Putamen (tissue), 1 donor: ENCODE measurements at regions not wholly inside any gene's neighbourhood (a gene's known extent, or its start where the extent isn't known, plus 50 kb on each side); places are given as distances from the start of the nearest gene placed in this dataset.
"Not testable (repeated sequence)": the region's sequence is repeated elsewhere in the genome, so short reads cannot be mapped to it uniquely, and the experiment has no call there.

ENCODE experiments used
- DNase-seq: peaks from one replicate; pipeline ENCODE4 v3.0.0-alpha.2; 2016; ENCODE audit warnings: low spot score

DNA sequence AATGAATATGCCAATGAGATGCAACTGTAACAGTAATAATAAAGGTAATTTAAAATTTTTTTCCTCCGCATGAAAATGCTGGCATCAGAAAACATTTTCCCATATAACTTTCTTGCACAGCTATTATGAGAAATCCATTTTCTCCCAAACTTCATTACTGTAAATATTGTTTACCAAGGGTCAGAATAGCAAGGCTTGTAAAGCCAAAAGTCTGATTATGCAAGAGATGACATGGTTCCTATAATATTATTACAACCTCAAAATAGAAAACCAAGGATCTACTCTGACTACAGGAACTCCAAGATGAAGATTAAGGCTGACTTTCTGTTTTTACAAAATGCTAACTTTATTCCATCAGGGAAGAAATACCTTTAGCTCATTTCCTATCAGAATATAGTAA is 162.7 kb upstream of the CDK1 start:
- DNase-seq: no peak

DNA sequence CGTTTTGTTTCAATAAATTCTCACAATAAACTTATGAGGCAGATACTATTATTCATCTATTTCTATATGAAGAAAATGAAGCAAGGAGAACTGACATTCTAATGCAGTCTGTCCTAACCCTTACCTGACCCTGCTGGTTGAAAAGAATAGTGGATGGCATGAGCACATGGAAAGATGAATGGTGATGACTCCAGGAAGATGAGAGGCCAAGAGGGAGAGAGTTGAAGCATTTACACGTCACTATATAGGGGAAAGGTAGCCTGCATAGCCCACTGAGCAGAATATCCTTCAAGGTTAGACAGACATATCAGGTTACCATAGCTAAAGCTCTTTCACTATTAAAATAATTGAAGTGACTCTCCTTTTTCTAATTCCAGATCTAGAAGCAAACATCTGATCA is 163.9 kb upstream of the CDK1 start:
- DNase-seq: no peak

DNA sequence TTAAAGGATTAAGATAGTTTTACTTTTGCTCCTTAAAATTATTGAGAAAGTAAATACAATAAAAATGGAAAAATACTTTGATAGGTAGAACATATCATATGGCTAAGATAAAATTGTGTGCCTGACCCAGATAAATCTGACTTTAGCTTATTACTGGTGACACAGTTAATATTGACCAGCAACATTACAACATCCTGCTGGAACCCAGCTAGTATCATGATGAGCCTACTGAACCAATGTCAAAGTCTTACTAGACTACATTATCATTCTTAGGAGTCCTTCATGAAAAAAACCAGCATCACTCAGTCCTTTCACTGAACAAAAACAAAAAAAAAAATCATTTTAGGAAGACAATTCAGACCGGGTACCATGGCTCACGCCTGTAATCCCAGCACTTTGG is 164.8 kb upstream of the CDK1 start:
- no peak for DNase-seq

DNA sequence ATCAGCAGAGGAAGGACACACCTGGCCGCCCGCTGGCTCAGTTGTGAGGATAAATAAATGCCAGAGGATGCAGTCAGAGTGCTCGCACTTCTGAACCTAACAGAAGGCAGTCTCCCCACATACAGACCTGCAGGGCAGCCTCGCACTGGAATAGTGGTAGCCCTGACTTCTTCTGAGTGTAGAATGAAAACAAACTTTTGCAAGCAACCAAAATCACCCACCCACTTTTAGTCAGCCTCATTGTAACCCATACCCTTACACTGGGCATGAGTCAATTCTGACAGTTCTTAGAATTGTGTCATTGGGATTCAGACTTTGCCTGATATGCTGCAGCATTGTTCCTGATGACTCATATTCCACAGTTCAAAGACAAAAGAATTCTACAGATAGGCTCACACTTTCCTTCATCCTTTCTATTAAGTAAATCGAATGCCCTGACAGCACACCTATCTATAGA is 167.0 kb upstream of the CDK1 start:
- peak; percentile 60 for DNase-seq

DNA sequence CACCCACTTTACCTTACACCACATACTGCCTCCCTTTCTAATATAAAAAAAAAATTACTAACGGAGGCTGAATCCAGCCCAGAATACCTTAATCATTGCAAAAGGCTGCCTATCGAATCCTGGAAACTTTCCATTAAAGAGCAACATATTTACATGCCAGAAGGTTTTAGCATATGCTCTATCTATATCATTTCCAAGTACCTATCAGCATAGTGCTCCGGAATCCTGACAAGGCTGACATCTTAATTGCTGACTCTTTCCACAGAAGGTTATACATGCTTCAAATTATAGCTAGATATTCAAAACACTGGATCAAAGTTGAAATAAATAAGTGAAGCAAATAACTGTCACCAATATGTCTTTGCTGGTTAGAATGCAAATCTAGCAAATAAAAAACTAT is 170.9 kb upstream of the CDK1 start:
- no peak for DNase-seq

DNA sequence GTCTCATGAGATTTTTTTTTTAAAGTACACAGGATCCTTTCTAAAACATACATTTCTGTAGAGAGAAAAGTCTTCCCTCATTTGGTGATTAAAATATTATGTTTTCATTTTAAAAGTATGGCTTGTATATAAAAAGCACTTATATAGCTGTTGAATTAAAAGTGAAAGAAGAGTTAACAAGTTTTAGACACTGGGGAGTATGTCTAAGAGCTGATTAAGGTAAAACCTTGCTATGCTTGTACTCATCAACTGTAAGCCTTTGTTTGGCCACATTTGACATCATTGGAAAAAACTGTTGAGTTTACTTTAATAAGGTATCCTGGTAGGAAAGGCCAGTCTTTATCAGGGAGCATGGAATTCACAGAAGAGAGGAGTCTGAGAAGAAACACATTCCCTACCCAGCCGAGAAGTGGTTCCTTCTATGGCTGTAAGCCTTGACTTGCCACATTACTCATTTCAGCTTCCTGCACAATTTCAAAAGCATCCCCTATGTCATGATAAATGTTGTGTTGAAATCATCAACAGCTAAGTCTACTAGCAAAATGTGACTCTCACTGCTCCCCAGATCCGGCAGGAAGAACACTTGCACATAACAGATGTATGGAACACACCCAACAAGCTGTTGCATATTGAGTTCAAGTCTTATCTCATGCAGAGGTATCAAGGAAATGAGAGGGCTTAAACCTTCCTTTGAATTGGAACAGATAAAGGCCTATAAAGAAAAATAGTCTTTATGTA is 171.8 kb upstream of the CDK1 start:
- DNase-seq: no peak

DNA sequence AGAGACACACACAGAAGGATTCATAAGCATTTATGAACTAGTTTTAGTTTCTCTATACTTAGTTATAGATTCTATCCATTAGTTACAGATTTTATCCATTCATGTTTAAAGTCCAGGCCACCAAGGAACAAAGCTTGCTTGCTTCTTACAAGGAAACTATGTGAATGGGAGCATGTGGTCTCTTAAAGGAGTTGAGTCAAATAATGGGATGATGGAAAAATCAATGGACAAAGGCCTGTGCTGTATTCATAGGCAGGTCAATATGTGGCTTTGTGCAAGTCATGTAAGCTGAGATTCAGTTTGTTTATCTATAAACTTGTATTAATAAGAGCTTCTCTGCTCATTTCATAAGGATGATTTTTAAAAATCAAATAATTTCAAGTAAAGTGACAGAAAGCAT is 172.8 kb upstream of the CDK1 start:
- DNase-seq: no peak

DNA sequence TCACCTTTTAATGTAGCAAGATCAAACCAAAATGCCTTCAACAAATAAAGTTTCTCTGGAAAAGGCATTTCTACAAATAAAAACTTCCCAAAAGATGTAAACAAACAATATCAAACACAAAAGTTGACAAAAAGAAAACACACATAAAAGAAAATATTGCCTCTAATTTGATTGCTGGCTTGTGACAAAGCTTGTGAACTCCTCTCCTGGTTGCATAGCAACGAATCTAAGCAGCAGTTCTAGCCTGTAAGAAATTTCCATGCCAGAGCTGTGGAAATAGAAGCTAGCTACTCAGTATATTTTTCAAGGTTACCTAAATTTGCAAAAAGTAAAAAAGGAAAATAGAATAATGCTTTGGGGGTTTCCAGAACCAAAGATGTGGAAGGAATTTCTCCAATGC is 173.9 kb upstream of the CDK1 start:
- peak; percentile 53 for DNase-seq

DNA sequence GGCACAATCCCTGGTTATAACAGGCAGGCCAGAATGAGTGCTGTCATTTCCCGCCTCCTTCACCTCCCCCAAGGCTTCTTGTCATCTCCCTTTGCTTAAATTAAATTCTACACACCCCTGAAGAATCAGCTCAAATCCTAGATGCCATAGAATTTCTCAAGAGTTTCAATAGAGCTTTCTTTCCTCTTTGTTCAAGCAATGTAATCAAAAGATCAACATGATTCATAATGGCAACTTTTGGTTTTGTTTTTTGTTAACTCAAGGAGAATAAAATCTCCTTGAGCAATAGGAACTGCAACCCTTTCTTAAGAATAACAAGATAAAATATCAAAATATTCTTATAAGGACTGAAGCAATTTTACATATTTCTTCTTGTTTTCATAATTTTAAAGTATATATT is 180.8 kb upstream of the CDK1 start:
- no peak for DNase-seq

DNA sequence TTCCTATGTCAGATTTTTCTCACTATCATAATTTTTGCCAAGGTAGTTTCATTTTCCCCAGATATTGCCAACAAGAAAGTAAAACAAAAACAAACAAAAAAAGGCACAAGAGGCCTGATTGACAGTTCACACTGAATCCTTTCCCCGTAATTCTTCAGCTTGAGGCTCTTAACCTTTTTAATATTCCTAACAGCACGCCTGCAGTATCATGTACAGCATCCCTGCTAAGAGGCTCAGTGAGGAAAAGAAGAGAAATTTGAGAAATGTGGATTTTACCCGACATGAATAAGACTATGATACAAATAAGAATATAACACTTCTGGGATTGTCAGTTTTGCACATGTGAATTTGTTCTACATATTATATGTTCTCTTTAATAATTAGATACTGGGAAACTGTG is 182.4 kb upstream of the CDK1 start:
- no peak for DNase-seq

DNA sequence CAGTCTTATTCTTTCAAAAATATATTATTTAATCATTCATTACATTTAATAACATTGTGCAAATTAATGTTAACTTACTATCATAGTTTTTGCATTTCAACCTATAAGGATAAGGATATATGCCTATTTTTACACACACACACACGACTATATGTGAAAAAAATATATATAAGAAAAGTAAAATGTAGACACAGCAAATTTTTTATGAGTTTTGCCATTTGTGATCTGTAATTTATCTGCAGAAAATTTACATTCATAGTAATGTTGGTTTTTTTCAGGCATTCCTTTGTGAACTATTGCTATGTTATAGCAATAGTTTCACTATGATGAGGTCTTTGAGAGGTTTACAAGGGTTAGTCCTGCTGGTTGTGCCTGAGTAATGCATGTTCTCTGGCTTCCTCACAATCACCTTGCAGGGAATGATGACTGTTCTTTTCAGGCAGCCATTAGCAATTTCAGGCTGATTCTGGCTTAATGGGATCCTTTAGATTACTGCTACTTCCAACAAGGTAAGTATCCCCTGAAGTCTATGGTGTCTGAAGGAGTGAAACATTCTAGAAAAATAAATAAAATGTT is 183.7 kb upstream of the CDK1 start:
- no peak for DNase-seq

DNA sequence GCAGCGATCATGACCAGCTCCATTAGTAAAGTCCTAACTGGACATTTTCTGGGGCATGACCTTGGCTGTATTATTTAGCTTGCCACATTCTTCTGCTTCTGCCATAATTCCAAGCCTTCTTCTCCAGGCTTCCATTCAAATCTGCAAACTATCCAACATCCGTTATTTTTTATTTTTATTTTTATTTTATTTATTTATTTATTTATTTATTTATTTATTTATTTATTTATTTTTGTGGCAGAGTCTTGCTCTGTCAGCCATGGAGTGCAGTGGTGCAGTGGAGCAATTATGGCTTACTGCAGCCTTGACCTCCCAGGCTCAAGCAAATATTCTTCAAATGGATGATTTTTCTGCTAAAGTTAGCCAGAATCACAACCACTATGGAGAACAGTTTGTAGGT is 187.2 kb upstream of the CDK1 start:
- DNase-seq: no peak

DNA sequence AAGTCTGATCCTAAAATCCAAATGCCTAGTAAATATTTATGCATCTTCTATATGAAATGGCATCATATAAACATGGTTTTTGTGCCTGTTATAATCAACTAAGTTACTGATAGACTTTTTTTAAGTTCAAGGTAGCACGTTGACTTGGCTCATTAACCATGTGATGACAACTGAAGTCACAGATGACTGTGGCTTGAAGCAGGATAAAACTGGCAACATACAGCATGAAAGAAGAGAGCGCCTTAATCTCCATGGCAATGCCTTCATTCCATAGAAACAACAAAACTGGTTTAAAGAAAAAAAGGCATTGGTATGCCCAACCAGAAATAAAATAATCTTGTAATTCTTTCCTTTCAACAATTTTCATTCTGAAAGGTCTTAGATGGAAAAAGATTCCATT is 188.9 kb upstream of the CDK1 start:
- no peak for DNase-seq

DNA sequence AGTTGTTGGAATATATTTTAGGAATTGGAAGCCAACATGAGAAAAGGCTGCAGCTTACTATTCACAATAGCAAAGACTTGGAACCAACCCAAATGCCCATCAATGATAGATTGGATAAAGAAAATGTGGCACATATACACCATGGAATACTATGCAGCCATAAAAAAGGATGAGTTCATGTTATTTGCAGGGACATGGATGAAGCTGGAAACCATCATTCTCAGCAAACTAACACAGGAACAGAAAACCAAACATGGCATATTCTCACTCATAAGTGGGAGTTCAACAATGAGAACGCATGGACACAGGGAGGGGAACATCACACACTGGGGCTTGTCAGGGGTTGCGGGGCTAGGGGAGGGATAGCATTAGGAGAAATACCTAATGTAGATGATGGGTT is 192.1 kb upstream of the ANK3 start:
- not testable (repeated sequence) for DNase-seq

DNA sequence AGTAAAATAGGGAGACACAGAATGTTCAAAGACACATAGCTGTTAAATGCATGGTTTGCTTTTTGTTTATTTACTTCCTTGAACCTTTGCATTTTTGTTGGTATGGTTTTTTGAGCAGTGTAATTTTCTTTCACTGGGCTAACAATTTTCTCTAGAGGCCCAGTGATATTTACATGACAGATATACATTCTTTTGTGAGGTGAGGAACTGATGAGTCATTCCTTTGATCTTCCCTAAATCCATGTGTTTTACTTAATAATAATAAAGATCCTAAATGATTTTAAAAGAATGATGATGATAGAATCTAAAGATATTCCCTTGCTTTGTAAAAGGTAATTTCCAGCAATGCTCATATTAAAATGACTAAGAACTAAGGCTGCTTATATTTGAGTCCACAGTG is 188.5 kb upstream of the ANK3 start:
- DNase-seq: no peak

DNA sequence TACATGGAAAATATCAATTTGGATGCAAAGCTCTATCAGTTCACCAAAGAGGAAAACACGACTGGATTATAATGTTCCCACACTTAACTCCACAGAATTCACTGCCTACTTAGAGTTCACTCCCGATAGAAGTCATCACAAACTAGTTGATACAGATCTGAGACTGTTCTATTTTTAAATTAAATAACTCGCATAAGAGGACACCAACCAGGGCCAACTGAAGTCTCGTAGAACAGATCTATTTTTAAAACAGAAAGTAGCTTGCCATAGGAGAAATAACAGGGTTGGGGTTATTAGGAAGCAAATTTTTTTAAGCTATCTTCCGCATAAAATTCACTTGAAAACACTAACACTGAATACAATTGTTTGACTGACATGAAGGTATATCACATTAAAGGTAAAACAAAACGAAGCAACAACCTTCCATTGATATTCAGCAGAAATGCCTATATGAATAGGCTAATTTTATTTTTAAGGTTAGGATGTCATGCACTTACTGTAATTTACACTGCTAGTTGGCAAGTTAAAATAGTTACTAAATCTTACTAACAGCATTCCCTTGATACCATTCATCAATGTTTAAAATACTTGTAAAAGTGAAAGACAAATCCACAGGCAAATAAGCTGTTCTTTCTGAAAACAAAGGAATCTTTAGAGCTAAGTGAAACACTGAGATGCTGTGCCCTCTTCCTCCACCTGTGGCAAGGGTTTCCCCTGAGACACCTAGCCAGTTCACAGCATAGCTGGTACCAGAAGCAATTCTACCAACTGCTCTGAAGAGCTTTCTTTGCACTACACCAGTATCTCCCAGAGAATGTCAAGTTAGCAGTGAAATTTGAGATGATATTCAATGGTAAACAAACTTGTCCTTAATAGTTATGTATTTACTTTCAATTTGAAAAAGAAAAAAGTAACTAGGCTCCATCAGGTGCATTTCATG is 186.7 kb upstream of the ANK3 start:
- DNase-seq: no peak

DNA sequence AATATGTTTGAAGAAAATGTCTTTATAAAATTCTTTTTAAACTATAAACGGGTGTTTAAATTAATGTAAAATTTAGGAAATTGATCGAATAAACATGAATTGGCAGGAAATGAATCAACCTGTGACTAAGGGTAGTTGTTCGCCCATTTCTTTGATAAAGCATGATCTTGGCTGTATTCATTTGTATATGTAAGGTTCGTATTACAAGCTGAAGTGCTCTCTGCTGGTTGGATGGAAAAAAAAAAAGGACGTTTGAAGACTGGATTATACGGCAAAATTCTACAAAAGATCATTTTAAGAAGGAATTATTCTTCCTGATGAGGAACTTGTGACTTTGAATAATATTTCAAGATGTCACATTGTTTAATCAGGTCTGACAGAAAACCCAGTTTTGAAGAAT is 185.4 kb upstream of the ANK3 start:
- no peak for DNase-seq

DNA sequence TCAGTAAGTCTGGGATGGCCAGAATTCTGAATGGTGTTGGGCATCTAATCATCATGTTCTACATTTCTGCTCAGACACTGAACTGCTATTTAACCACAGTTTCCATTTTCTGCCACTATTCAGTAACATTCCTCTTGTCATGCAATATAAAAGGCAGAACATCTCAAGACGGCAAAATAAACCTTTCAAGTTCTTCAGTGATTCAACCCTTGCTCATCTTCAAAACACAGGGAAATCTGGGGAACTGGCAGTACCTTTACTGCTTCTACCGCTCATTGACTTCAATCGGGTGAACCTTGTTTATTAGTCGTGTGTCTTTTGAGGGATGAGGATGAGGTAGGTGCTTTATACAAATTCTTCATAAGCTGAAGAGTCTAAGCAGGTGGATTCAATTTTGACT is 184.7 kb upstream of the ANK3 start:
- DNase-seq: no peak

DNA sequence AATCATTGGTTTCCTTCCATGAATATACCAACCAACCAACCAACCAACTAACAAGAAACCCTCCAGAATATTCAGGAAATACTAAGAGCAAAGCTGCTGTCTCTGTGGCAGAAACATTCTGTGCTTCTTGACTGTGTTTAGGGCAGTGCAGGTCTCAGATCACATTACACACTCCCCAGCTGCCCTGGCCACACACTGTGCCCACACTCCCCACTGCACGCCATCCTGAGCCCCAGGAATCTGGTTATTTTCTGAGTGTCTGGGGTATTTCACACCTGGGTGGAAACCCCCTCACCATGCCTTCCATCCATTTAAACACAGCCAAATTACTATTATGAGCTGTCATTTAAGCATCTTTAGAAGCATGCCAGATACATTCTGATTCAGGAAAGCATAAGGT is 183.7 kb upstream of the ANK3 start:
- no peak for DNase-seq

DNA sequence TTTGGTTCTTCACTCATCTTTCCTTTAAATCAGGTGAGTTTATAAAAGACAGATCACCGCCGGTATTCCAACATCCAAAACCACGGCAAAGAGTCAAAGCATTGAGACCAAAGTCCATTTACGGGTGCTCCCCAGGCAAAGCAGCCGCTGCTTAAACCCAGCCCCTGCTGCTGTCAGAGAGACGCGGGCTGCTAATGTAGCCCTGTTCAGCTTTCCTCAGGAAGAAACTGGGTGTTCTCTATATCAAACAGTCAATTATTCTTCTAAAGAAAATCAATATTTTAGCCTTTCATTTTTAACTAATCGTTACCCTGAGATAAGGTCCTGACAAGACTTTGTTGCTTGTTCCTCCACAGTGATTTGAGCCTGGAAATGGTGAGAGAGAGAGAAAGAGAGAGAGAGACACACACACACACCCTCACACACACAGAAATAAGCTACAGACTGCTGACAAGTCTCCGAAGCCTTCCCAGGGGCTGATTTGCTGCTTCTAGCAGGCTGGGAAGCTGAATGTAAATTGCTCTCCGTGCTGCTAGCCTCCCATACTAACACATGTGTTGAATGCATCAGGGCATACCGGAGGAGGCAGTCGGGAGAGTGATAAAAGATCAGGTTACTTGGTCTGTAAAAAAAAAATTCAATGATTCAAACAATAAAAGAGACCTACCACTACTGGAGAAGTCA is 183.0 kb upstream of the ANK3 start:
- DNase-seq: peak; percentile 80

DNA sequence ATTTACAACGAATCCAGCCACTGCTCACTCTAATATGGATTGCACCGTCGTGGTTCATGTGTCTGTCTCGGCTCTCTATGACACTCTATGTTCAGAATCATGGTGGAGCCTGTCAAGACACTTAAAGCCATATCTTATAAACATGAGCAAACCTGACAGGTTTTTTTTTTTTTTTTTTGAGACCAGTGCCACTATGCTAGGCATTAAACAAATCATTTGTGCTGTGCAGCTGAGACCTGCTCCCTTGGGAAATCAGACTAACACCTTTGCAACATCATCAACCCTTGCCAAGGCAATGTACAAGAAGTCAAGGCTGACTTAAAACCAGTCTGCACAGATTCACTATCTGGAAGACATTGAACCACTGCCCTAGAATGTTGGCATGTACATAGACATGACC is 181.2 kb upstream of the ANK3 start:
- no peak for DNase-seq

DNA sequence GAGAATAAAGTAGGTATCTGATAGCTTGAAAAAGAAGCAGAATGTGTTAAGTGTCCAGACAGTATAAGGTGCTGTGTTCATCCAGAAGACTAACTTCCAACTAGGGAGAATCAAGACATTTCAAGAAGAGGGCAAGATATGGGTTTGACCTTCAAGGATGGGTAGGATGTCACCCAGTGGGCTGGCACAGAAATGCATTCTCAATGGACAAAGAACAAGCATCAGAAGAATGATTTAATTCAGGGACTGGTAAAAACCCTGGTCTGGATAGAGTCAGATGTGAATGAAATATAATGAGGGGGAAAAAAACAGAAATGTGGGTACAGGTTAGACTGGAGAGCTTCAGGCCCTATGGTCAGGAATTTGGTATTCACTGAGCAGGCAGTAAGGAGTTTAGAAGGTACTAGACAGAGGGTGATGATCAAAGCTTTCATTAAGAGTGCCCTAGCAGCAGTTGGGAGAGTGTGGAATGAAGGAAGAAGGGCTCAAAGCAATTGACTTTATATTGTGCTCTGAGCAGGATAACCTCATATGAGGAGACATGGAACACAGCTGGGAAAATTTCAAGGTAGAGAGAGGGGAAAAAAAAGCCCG is 180.7 kb upstream of the ANK3 start:
- DNase-seq: peak; percentile 75
